Heart right ventricle (tissue), 16 donors: ENCODE measurements at regions not wholly inside any gene's neighbourhood (a gene's known extent, or its start where the extent isn't known, plus 50 kb on each side); places are given as distances from the start of the nearest gene placed in this dataset.

Experiments used
- ATAC-seq, 8 donors: fragments of 200-7000 bp; cut with Tn5 transposase; one replicate each; pipeline ENCODE4 v1.9.1; 2020; ENCODE audit warnings: mild to moderate bottlenecking in 8 of 8, moderate library complexity in 8 of 8, moderate number of reproducible peaks in 1 of 8
- DNase-seq, 2 donors: peaks; one replicate each; pipeline ENCODE4 v3.0.0-alpha.2; 2020
- H3K27ac ChIP-seq, 10 donors: fragments of 200-600 bp; sonication (generic) in 2 of 10; one replicate each; pipeline versions ENCODE4 v1.5.0 to v1.8.0; 2020 to 2022; ENCODE audit warnings: mild to moderate bottlenecking in 3 of 10
- H3K27me3 ChIP-seq, 7 donors: fragments of 200-600 bp; one replicate each; pipeline ENCODE4 v1.8.0; 2021 to 2022; ENCODE audit warnings: mild to moderate bottlenecking in 2 of 7
- H3K36me3 ChIP-seq, 9 donors: fragments of 200-600 bp; sonication (generic) in 1 of 9; one replicate each; pipeline versions ENCODE4 v1.5.0 to v1.8.0; 2020 to 2022; ENCODE audit warnings: mild to moderate bottlenecking in 2 of 9
- H3K4me1 ChIP-seq, 9 donors: fragments of 200-600 bp; sonication (generic) in 1 of 9; one replicate each; pipeline versions ENCODE4 v1.5.0 to v1.8.0; 2020 to 2022; ENCODE audit warnings: mild to moderate bottlenecking in 4 of 9
- H3K4me3 ChIP-seq, 10 donors: fragments of 200-600 bp; sonication (generic) in 2 of 10; one replicate each; pipeline versions ENCODE4 v1.5.0 to v1.8.0; 2020 to 2022; ENCODE audit warnings: mild to moderate bottlenecking in 7 of 10, moderate library complexity in 2 of 10
- H3K9me3 ChIP-seq, 11 donors: fragments of 200-600 bp in 10 of 11; sonication (generic) in 2 of 11; one replicate each; pipeline versions ENCODE4 v1.5.0 to v1.8.0; 2013 to 2022; ENCODE audit warnings: mild to moderate bottlenecking in 2 of 11, control low read depth in 1 of 11, moderate library complexity in 1 of 11
- CTCF ChIP-seq, 9 donors: fragments of 200-600 bp; sonication (generic) in 2 of 9; IDR thresholded peaks; one replicate each; pipeline versions ENCODE4 v1.5.0 to v1.8.0; 2021 to 2022; ENCODE audit warnings: antibody characterized with exemption in 9 of 9, mild to moderate bottlenecking in 5 of 9, moderate library complexity in 1 of 9
- WGBS, 2 donors: extraction: QIAGEN DNeasy Blood & Tissue Kit; methylation state at CpG; one replicate each; pipeline ENCODE4 v1.1.7; 2013; ENCODE audit warnings: inconsistent platforms in 1 of 2; 5-methylcytosine and 5-hydroxymethylcytosine counted together
- intact Hi-C, 10 donors: fragments of 100-400 bp; cut with DNase I; formaldehyde crosslinking; loops; one replicate each; pipeline versions ENCODE4 v1.11.1 to v1.14.2; 2022
- donor health status: Arrhythmogenic right ventricular cardiomyopathy.
- donor health status: ischemic (EF 13 %, LVEDD 7.1; RV severe dilation, severe dysfunction).
- donor health status: healthy with polysubstance abuse.
- donor health status: DM: no; HTN: yes; CAD: no.
- donor health status: DM: no; HTN: no; CAD: no.
- donor health status: ischemic (EF 25% LVEDD 6.9; RV normal size, moderate dysfunction).
- donor health status: ischemic (EF 25% LVEDD 5.7; RV mildly dilated, moderate dysfunction).
- donor health status: healthy.
- donor health status: DM: yes; HTN: yes; CAD: no.
- donor health status: Ischemic cardiomyopathy.
- donor health status: ischemic (EF 35%, LVEDD 5.7; RV mildly dilated, moderate dysfunction).
- donor health status: nonischemic (EF 11% LVEDD 7.7; RV severe dilation, severe dysfunction).
- donor health status: DM: yes; HTN: yes; CAD: no.
- donor health status: PGD.
- donor health status: ischemic (EF 29% LVEDD 5.4; RV normal size, mild dysfunction).
- donor health status: nonischemic (EF 23%, LVEDD 6.1; RV moderate dilation, normal function).

- 88 to 89% methylated on average over 2 of the region's 2 CpGs for WGBS, 2 donors
- ATAC-seq = peak in 2 of 8 donors; percentile 17 to 52
- H3K27ac ChIP-seq = peak overlapping the region in 1 of 10 donors; percentile 13
These were observed 413.7 kb upstream of the RGPD4 start for GRCh38 chr2:107412981-107413380.

GRCh38 chr2:107414376-107414775 lies 412.3 kb upstream of the RGPD4 start:
- no peak overlapping the region for H3K27ac ChIP-seq

More at GRCh38 chr2:107412981-107413380, 413.7 kb upstream of the RGPD4 start:
- Histone ChIP-seq H3K27me3 (no peaks in the 10 kb centered on the region), H3K4me1 (peaks cover 0 to 4% (median 0%) of the 10 kb centered on the region in 9 donors), H3K4me3 (no peak overlapping the region), H3K9me3 (no peaks in the 10 kb centered on the region), H3K36me3 (no peaks in the 10 kb centered on the region)
- intact Hi-C loops = no loop called here
- no peak for TF ChIP-seq CTCF (IDR thresholded peaks at IDR 0.05)
- DNase-seq = no peak

GRCh38 chr2:107418708-107419107 lies 408.0 kb upstream of the RGPD4 start:
- H3K27ac ChIP-seq = peak overlapping the region in 3 of 10 donors; percentile 23 to 58 (median 27)
- ATAC-seq = peak; percentile 71 to 99 (median 89)

More at GRCh38 chr2:107414376-107414775, 412.3 kb upstream of the RGPD4 start:
- H3K4me1 ChIP-seq = peaks cover 0 to 11% (median 4%) of the 10 kb centered on the region in 9 donors
- H3K36me3 ChIP-seq = no peaks in the 10 kb centered on the region
- DNase-seq (no peak), ATAC-seq (no peak)
- TF ChIP-seq CTCF (IDR thresholded peaks at IDR 0.05) = no peak
- H3K27me3 ChIP-seq = no peaks in the 10 kb centered on the region
- WGBS, 2 donors = 69 to 82% methylated on average over 4 of the region's 4 CpGs
- no peaks in the 10 kb centered on the region for H3K9me3 ChIP-seq
- H3K4me3 ChIP-seq = no peak overlapping the region
- intact Hi-C loops = no loop called here

GRCh38 chr2:107419191-107419590 lies 407.5 kb upstream of the RGPD4 start:
- Histone ChIP-seq H3K4me3 (no peak overlapping the region), H3K27me3 (no peaks in the 10 kb centered on the region), H3K9me3 (no peaks in the 10 kb centered on the region), H3K4me1 (peaks cover 0 to 13% (median 0%) of the 10 kb centered on the region in 9 donors), H3K27ac (peak overlapping the region in 4 of 10 donors; percentile 23 to 58 (median 40)), H3K36me3 (no peaks in the 10 kb centered on the region)
- intact Hi-C loops = no loop called here
- ATAC-seq (peak in 5 of 8 donors; percentile 41 to 68 (median 59)), DNase-seq (no peak)
- no peak for TF ChIP-seq CTCF (IDR thresholded peaks at IDR 0.05)
- WGBS, 2 donors = 76 to 84% methylated on average over 1 of the region's 1 CpG

More at GRCh38 chr2:107418708-107419107, 408.0 kb upstream of the RGPD4 start:
- H3K4me1 ChIP-seq = peaks cover 0 to 13% (median 0%) of the 10 kb centered on the region in 9 donors
- no peaks in the 10 kb centered on the region for H3K36me3 ChIP-seq
- H3K4me3 ChIP-seq = no peak overlapping the region
- no peaks in the 10 kb centered on the region for H3K9me3 ChIP-seq
- TF ChIP-seq CTCF (IDR thresholded peaks at IDR 0.05) = no peak
- WGBS, 2 donors = 13 to 14% methylated on average over 3 of the region's 3 CpGs
- DNase-seq = peak in 1 of 2 donors; percentile 27
- no peaks in the 10 kb centered on the region for H3K27me3 ChIP-seq
- intact Hi-C loops = no loop called here
